DMS153 (cell line): ENCODE measurements at regions not wholly inside any gene's neighbourhood (a gene's known extent, or its start where the extent isn't known, plus 50 kb on each side); places are given as distances from the start of the nearest gene placed in this dataset.
A peak's percentile ranks its signal among the peaks of the same experiment; 100 is the strongest.
"Not testable (repeated sequence)": the region's sequence is repeated elsewhere in the genome, so short reads cannot be mapped to it uniquely, and the experiment has no call there.

Experiments used
- DNase-seq: peaks from one replicate; lab custom pipeline; 2025; lab: John Stamatoyannopoulos, UW

DNA sequence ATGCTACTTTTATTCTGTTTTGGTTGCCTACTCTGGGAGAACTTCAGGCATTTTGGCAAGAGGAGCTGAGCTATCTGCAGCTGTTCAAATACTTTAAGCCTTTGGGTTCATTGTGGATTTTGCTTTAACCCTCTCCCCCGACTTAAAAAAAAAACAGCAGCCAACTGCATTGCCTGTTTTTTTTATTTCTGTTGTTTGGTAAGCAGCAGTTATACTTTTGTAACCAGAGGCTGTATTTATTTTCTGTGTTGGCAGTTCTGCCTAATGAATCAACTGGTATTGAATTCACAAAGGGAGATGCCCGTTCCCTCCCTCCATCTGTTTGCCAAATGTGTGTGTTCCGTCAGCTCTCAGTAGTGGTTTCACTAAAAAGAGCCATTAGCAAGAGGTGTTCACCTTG is 484.0 kb downstream of the UTRN start:
- DNase-seq = peak; percentile 95

DNA sequence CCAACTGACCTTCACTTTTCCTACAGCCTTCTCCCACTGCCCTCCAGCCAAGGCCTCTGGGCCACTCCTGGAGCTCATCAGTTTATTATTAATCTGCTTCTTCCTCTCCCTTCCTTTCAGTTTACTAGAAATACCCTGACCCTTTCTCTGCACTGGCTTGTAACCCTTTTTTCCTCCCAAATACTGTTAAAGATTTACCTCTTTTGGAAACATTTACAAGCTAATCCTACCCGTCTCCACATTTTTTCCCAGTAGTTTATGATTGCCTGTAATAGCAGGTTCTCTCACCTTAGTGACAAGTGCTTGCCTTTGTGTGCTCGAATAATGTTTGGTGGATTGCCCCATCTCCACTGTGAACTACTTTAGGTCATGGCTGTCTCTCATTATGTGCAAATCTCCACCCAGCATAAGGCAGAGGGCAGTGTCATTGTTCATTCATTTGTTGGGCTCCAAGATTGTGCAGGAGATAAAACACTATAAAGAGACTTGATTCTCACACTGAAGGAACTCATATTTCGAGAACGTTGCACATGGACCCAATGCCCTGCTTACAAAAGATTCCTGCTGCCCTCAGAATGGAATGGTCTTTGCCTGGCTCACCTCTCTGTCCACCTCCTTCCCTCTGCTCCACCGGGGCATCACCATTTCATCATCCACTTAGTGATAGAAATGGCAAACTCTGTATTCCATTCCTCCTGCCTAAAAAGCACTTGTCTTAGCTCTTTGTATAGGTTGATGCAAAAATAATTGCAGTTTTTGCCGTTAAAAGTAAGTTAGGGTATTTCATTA is 491.1 kb downstream of the UTRN start:
- DNase-seq = no peak

DNA sequence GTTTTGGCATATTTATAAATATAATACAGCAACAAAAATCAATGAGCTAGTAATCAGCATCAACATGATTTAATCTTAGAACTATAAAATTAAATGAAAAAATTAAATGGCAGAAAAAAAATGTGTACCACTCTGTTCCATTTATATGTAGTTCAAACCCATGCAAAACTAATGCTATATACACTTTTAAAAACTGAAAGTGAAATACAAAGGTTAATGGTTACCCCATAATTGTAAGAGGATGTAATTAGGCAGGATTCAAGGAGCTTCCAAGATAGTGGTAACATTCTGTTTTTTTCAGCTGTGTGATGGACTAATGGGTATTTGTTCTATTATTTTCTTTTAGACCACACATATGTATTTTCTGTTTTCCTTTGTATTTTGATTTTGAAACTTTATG is 492.1 kb downstream of the UTRN start:
- DNase-seq = no peak

DNA sequence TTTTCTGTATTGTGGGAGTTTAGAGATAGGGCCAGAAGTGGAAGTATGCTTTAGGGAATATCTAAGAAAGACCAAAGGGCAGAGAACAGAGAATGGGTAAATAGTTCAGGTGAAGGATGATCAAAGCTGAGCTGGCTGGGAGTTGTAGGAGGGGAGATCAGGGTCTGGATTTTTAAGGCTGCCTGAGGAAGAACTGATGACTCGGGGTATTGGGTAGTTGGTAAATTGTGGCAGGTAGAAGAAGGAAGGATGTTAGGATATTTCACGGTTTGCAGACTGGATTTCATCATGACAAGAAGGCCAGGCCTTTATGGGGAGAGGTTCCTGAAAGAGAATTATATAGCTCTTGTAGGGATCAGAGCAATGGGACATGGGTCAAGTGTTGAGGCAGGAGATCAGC is 492.9 kb downstream of the UTRN start:
- DNase-seq = no peak

DNA sequence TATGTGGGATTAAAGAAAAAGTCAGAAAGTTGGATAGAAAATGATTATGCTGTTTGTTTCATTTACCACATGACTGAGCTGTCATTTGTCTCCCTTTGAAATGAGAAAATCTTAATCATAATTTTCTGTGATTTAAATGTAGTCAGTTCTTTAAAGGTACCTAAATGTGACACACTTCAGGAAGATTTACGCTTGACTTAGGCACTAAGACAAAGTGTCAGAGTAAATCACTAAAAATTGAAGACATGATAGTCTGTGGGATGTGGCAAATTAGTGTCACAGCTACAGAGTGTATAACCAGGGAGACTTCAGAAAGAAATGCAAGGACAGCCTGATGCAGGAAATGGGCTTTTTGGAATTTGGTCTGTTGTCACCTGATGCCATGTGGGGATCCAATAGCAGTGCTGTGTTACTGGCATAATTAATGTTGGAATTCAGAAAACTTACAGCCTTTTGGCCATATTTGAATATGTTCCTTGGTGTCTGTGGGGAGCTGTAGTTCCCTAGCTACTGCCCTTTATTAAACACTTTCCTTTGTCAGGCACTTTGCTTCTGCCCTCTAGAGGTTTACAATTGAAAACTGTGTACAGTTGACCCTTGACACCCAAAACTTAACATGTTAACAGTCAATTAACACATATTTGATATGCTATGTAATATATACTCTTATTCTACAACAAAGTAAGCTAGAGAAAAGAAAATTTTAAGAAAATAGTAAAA is 493.8 kb downstream of the UTRN start:
- no peak for DNase-seq

DNA sequence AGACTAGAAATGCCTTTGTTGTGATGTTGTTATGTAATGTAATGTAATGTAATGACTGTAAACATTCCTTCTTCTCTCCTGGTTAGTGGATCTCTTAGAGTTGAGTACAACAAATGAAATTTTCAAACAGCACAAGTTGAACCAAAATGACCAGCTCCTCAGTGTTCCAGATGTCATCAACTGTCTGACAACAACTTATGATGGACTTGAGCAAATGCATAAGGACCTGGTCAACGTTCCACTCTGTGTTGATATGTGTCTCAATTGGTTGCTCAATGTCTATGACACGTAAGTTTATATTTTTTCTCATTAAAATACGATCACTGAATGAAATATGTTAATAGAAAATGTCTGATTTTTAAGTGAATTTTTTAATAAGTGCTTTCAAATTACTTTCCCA is 496.7 kb downstream of the UTRN start:
- no peak for DNase-seq

DNA sequence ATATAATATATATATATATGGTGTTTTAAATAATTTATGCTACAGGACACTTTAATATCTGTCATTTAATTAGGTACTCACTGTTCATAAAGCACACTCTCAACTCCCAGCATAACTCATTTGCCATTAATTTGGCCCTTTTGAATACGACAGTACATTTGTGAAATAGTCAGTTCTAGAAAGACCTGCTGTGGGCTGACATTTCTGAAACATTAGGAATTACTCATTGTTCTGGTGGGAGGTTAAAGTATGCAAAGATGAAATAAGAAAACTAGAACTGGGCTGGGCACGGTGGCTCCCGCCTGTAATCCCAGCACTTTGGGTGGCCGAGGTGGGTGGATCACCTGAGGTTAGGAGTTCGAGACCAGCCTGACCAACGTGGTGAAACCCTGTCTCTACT is 497.5 kb downstream of the UTRN start:
- DNase-seq = no peak

DNA sequence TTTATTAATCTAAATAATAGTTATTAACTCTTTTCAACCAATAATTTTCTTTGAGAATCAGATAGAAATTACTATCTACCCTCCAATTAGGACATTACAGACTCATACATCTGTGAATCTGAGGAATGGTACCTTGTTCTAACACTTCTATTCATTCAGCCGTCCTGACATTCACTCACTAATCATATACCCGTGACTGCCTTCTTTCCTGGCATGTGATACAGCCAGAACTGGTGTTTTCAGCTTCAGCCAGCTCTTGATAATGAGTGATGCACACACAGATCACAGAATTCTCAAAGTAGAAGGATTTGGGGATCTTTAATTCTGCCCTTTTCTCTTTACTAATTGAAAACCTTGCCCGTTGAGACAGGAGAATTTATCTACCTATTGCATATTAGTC is 499.9 kb downstream of the UTRN start:
- DNase-seq = no peak

DNA sequence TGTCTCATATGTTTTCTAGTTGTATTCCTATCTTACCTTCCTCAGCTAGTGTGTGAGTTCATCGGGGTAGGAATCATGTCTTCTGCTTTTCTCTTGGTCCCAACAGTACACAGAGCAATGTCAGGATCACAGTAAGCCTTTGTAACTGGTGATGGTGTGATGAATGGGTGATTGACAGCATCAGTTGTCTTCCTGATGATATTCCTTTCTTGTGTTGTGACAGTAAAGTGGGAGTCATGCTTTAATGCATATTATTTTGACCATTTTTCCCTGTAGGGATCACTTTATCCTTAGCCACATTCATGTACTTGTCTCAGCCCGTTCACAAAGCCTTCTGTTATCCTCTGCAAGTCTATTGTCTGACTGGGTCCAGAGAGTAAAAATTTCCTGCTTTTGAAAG is 501.7 kb downstream of the UTRN start:
- no peak for DNase-seq

DNA sequence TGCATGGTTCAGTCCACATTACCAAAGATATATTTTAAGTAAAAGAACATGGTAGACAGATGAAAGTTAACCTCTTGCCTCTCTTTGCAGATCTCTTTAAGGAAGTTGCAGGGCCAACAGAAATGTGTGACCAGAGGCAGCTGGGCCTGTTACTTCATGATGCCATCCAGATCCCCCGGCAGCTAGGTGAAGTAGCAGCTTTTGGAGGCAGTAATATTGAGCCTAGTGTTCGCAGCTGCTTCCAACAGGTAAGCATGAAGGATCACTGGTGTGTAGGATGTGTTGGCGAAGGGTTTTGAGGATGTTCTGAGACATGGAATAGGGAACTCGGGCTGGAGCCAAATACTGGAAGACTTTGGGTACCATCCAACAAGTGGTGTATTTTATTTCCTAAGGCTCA is 508.6 kb downstream of the UTRN start:
- DNase-seq = no peak

DNA sequence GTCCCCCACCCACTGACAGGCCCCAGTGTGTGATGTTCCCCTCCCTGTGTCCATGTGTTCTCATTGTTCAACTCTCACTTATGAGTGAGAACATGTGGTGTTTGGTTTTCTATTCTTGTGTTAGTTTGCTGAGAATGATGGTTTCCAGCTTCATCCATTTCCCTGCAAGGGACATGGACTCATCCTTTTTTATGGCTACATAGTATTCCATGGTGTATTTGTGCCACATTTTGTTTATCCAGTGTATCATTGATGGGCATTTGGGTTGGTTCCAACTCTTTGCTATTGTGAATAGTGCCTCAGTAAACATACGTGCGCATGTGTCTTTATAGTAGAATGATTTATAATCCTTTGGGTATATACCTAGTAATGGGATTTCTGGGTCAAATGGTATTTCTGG is 509.9 kb downstream of the UTRN start:
- not testable (repeated sequence) for DNase-seq

DNA sequence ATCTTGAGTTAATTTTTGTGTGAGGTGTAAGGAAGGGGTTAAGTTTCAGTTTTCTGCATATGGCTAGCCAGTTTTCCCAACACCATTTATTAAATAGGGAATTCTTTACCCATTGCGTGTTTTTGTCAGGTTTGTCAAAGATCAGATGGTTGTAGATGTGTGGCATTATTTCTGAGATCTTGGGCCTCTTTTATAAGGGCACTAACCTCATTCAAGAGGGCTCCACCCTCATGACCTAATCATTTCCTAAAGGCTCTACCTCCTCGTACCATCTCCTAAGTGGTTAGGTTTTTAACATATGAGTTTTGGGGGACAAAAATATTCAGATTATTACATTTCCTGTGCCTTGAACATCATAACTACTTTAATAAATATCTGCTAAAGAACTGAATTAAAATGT is 510.9 kb downstream of the UTRN start:
- DNase-seq = no peak

DNA sequence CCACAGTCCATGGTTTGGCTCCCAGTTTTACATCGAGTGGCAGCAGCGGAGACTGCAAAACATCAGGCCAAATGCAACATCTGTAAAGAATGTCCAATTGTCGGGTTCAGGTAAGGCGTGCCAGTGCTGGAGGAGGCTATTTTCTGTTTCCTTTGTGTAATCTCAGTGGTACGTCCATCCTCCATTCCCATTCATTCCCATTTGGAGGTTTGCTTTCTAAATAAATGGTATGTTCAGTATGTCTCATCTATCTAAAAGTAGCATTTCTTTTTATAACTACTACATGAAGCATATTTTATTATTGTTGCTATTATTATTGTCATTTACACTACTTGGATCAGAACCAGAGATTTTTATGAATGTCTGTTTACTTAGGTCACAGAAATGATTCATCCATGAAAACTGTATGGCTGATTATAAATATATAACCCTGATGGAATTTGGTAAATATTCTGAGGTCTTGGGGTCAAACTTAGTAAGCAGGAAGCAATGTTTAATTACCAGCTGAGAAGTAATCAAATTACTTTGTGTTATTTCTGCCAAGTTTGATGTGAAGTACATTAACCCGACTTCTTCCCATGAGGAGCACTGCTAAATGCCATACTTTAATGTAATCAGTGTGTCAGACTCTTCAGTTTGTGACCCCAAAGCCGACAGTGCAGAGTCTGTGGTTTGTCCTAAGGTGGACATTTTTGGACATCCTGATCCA is 512.9 kb downstream of the UTRN start:
- no peak for DNase-seq

DNA sequence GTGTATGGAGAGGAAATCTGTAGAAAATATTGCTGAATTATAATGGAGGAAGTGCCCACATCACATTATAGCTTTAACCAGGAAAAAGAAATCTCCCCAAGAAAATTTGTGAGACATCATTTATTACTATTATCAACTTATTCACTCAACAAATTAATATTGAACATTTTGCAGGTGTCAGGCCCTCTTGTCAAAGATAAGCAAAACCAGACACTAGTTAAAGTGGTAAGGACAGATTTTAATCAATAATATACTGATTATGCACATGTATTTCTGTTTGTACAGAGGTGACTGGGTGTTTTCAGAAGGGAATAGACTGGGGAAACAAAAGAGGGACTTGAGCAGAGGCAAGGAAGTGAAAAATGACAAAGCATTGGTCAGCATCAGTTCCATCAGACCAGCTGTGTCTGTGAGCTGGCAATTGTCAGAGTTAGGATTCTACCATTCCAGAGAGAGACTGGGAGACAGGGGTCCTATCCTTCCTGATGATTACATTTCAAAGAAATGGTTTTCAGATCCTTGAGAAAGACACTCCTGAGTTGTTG is 519.2 kb downstream of the UTRN start:
- DNase-seq = no peak

DNA sequence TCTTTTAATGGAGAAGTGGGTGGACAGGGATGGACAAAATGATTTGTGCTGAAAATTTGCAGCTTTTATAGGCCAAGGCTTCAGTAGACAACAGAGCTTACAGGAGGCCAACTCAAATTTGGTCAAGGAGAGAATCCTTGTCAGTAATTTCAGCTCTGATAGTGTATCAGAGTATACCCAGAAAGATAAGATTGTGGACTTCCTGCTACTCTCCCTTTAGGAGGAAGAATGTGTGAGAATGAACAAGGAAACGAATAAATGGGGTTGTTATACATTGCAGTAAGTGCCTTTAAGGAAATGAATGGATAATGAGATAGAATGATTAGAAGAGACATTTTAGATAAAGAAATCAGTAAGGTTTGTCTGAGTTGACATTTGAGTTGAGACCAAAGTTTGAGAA is 519.9 kb downstream of the UTRN start:
- DNase-seq = no peak

DNA sequence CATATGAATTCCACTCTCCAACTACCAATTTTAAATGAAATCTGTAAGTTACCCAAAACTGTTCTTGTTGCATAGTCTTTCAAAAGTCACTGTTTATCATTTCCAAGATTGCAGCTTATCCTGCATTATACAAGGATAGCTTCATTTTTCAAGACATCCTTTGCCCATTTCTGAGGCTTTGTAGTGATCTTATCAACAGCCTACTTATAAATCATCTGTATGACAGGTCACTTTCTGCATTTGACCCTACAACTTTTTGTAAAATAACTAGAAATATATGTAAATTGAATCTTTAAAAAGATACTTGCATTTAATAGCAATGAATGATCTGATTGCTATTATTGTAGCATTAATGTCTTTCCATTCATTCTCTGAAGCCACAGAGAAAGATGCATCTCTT is 521.1 kb downstream of the UTRN start:
- DNase-seq = no peak

DNA sequence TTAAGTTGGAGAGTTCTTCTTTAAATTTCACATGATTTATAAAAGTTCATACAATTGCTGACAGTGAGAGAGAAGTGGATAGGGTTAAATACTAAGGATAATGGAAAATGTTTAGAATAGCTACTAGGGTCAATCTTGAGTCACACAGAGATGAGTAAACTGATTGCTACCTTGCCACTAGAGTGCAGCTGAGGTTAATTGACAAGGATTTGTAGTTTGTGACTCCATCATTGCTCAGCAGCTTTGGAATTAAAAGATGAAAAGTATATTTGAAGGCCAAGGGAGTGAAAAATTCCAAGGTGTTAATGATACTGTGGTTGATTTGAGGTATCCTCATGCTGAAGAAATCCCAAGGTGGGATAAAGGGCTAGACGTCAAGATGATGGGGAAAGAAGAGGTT is 524.0 kb downstream of the UTRN start:
- no peak for DNase-seq

DNA sequence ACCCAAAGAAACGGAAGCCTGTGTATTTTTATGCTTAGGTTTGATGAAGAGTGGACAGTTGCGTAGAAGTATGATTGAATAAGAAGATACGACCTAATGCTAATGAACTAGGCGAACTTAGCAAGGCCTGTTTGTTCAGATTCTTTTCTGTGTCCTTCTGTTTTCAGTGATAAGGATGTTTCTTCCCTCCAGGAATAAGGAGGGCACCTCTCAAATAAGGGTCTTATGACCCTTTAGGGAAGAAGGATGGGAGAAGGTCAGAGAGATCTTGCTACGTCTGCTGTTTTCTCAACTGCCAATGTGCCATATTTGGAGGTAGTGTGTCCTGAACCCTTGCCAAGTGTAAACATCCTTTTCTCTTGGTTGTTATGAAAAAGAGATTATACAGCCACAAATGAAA is 524.8 kb downstream of the UTRN start:
- DNase-seq = no peak

DNA sequence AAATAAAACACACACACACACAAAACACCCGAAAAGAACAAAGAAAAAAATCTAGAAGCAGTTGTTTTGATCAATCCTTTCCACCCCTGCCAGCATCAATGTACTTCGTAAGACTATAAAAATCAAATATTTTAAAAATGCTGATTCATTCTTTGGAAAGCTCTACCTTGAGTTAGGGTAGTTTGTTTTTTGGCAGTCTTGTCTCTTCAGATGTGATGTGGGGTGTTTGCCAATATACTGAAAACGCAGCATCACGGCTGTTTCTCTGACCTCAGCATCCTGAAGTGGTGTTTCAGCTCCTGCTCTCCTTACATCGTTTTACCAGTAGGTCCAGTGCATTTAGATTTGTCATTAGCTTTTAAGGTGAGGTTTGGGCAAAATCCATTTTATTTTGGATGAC is 526.0 kb downstream of the UTRN start:
- no peak for DNase-seq

DNA sequence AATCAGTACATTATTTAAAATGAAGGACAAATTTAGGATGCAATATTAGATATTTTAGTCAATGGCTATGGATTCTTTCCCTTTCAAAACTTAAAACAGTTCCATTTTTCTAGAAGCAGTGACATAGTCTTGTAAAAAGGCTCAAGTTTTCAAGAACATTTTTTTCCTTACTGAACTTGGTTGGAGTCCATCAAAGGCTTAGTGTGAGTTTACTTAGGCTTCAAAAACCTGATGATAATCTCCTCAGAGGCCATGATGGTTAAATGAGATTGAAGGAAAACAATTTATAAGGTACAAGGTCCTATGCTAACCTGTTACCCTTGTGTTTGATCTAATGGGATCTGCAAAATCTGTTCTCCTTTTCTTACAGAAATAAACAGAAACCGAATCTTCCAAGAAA is 531.8 kb downstream of the UTRN start:
- no peak for DNase-seq

DNA sequence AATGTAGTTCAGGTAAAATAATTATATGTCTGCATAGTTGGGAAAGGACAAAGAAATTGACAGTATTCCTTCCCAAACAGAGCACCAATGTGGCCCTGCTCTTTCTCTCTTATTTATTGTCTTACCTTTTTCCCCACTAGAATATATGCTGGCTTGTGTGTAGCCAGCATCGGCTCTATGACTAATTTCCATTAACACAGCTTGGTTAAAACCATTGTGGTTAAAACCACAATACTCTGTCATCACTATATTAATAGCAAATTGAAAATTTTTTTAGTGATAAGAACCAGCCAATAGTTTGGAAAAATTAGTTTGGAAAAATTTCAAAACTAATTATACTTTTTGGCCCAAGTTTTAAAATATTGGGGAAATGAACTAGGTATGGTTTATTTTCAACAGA is 535.1 kb downstream of the UTRN start:
- no peak for DNase-seq

DNA sequence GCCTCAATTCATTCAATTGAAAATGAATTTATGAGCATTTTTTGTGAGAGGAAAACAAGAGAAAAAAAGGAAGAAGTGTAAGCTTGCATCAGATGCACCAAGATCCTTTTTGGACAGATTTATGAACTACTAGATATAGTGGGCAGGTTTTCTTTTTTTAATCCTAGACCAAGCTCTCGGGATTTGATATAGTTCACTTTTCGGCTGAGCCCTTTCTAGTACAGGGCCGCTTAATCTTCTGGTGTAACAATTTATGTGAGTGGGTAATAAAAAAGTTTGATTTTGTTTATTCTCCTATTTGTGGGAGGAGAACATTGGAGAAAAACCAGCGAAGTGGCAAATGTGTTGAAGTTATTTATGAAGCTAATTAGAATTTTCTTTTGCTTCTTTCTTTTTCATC is 538.0 kb downstream of the UTRN start:
- DNase-seq = no peak

DNA sequence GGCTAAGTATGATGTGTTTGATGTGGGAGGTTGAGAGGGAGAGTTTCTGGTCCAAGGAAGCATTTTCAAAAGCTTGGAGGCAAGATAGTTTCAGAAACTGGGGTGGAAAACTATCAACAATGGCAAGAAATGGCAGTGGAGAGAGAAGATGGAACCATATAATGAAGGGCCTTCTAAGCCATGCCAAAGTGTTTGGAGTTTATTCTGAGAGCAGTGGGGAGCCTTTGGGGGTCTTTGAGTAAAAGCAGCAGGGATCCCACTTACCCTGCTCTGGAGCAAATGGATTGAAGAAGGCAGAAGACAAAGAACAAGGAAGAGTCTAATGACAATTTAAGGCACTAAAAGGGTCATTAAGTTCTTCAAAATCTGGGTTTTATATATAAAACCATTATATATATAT is 538.9 kb downstream of the UTRN start:
- DNase-seq = no peak
